OCI-LY7 (cell line): ENCODE measurements at regions not wholly inside any gene's neighbourhood (a gene's known extent, or its start where the extent isn't known, plus 50 kb on each side); places are given as distances from the start of the nearest gene placed in this dataset.

Experiments
- CTCF ChIP-seq: fragments of 200-600 bp; sonication (generic); conservative IDR thresholded peaks from 2 replicates; pipeline ENCODE4 v1.5.1; 2014; ENCODE audit warnings: mild to moderate bottlenecking, antibody characterized with exemption, low read length, moderate library complexity, mixed read lengths
- EZH2phosphoT487 ChIP-seq: fragments of 200-600 bp; sonication (generic); IDR thresholded peaks from 2 replicates; pipeline ENCODE4 v1.6.1; 2018; ENCODE audit warnings: low read depth, borderline replicate concordance, mild to moderate bottlenecking, mixed run types, antibody characterized with exemption, low read length, moderate library complexity, mixed read lengths

DNA sequence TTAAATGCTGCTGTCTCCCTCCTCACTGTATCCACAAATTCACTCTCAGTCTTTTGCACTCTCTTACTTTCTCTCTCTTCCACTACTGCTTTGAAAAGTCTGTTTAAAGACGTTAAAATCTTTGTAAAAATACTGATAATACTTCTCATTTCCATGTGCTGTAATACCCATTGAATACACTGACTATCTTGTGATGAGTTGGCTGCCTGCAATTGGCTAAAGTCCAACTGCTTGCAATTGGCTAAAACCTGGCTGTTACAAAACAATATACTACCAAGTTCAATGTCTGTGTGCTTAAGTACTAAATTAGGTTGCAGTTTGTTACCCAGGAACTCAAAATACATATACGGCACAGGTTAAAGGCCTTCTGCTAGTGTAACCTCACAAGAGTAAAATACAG lies 264.8 kb downstream of the THBS2 start:
- TF ChIP-seq CTCF (no peak), EZH2phosphoT487 (no peak)
